ENCODE measurements at regions not wholly inside any gene's neighbourhood (a gene's known extent, or its start where the extent isn't known, plus 50 kb on each side); places are given as distances from the start of the nearest gene placed in this dataset.

- no peak for TF ChIP-seq EP300 (IDR thresholded peaks at IDR 0.05; ENCODE audit: borderline replicate concordance in 1 of 2, low read depth in 1 of 2, low read length in 1 of 2)
- no peak for TF ChIP-seq EZH2phosphoT487 (IDR thresholded peaks at IDR 0.05; ENCODE audit: borderline replicate concordance, low read depth)
- TF ChIP-seq PBX3 (IDR thresholded peaks at IDR 0.05): no peak
- TF ChIP-seq POLR2AphosphoS5 (IDR thresholded peaks at IDR 0.05; ENCODE audit: low read depth, low read length): no peak
- no peak for TF ChIP-seq CTCF (IDR thresholded peaks at IDR 0.05)
- TF ChIP-seq REST (IDR thresholded peaks at IDR 0.05; ENCODE audit: low read depth, low read length): no peak
- TF ChIP-seq ZBTB33 (IDR thresholded peaks at IDR 0.05; ENCODE audit: borderline replicate concordance, low read depth): no peak
- no peak for TF ChIP-seq TAF1 (IDR thresholded peaks at IDR 0.05; ENCODE audit: borderline replicate concordance, low read depth, low read length)
- TF ChIP-seq RCOR1 (IDR thresholded peaks at IDR 0.05; ENCODE audit: low read length): no peak
- TF ChIP-seq CHD2 (IDR thresholded peaks at IDR 0.05; ENCODE audit: low read length, partially characterized antibody): no peak
These were observed 86.4 kb downstream of the CYP26A1 start for GRCh38 chr10:93160140-93160539.
